H9 (cell line): ENCODE measurements at regions not wholly inside any gene's neighbourhood (a gene's known extent, or its start where the extent isn't known, plus 50 kb on each side); places are given as distances from the start of the nearest gene placed in this dataset.

Experiments used
- DNase-seq: peaks from one replicate; pipeline ENCODE4 v3.0.0-alpha.2; 2017
- H2AFZ ChIP-seq: one replicate; pipeline ENCODE4 v1.6.1; 2013; ENCODE audit warnings: mild to moderate bottlenecking, low read length, control low read depth, moderate library complexity
- H2AK5ac ChIP-seq: 2 replicates; pipeline ENCODE4 v1.6.1; 2013; ENCODE audit warnings: low read length, control low read depth, mixed read lengths; ENCODE audit not compliant: insufficient read length
- H2BK120ac ChIP-seq: one replicate; pipeline ENCODE4 v1.6.1; 2013; ENCODE audit warnings: low read depth, mild to moderate bottlenecking, low read length, control low read depth, inconsistent platforms; ENCODE audit not compliant: poor library complexity, severe bottlenecking
- H2BK12ac ChIP-seq: 2 replicates; pipeline ENCODE4 v1.6.1; 2013; ENCODE audit warnings: low read length, control low read depth, mixed read lengths, low read depth; ENCODE audit not compliant: insufficient read length
- H2BK15ac ChIP-seq: 2 replicates; pipeline ENCODE4 v1.6.1; 2013; ENCODE audit warnings: low read depth, low read length, control low read depth
- H2BK20ac ChIP-seq: one replicate; pipeline ENCODE4 v1.6.1; 2013; ENCODE audit warnings: low read depth, mild to moderate bottlenecking, low read length, control low read depth, inconsistent platforms; ENCODE audit not compliant: poor library complexity, severe bottlenecking
- H2BK5ac ChIP-seq: 2 replicates; pipeline ENCODE4 v1.6.1; 2013; ENCODE audit warnings: low read length, control low read depth, mixed read lengths; ENCODE audit not compliant: insufficient read length
- H3K14ac ChIP-seq: 2 replicates; pipeline ENCODE4 v1.6.1; 2013; ENCODE audit warnings: low read length, control low read depth; ENCODE audit not compliant: insufficient read depth
- H3K18ac ChIP-seq: 2 replicates; pipeline ENCODE4 v1.6.1; 2013; ENCODE audit warnings: low read depth, mild to moderate bottlenecking, mixed read lengths, low read length, control low read depth; ENCODE audit not compliant: insufficient read length
- H3K23ac ChIP-seq: 2 replicates; pipeline ENCODE4 v1.6.1; 2013; ENCODE audit warnings: low read length, control low read depth, mixed read lengths, low read depth; ENCODE audit not compliant: insufficient read length
- H3K23me2 ChIP-seq: 2 replicates; pipeline ENCODE4 v1.6.1; 2013; ENCODE audit warnings: low read depth, mild to moderate bottlenecking, mixed read lengths, low read length, control low read depth; ENCODE audit not compliant: insufficient read length, poor library complexity, severe bottlenecking
- H3K27ac ChIP-seq: 2 replicates; pipeline ENCODE4 v1.5.1; 2013; ENCODE audit warnings: low read length, control low read depth, mixed read lengths, low read depth; ENCODE audit not compliant: insufficient read length
- H3K27me3 ChIP-seq: 2 replicates; pipeline ENCODE4 v1.6.1; 2013; ENCODE audit warnings: low read length, control low read depth, inconsistent platforms; ENCODE audit not compliant: insufficient read depth
- H3K4ac ChIP-seq: 2 replicates; pipeline ENCODE4 v1.6.1; 2013; ENCODE audit warnings: low read depth, mild to moderate bottlenecking, control low read depth, inconsistent platforms, low read length, moderate library complexity
- H3K4me1 ChIP-seq: 2 replicates; pipeline ENCODE4 v1.6.1; 2013; ENCODE audit warnings: low read length, control low read depth, inconsistent platforms; ENCODE audit not compliant: insufficient read depth
- H3K4me2 ChIP-seq: 2 replicates; pipeline ENCODE4 v1.6.1; 2013; ENCODE audit warnings: low read length, control low read depth, mixed read lengths; ENCODE audit not compliant: insufficient read length, insufficient read depth
- H3K56ac ChIP-seq: 2 replicates; pipeline ENCODE4 v1.6.1; 2013; ENCODE audit warnings: low read depth, mild to moderate bottlenecking, mixed read lengths, low read length, control low read depth; ENCODE audit not compliant: insufficient read length
- H3K79me1 ChIP-seq: 2 replicates; pipeline ENCODE4 v1.6.1; 2013; ENCODE audit warnings: low read depth, mild to moderate bottlenecking, moderate library complexity, low read length, control low read depth, inconsistent platforms; ENCODE audit not compliant: insufficient read depth, poor library complexity, severe bottlenecking
- H3K79me2 ChIP-seq: 2 replicates; pipeline ENCODE4 v1.6.1; 2013; ENCODE audit warnings: low read length, control low read depth, inconsistent platforms; ENCODE audit not compliant: insufficient read depth
- H3K9ac ChIP-seq: 2 replicates; pipeline ENCODE4 v1.6.1; 2013; ENCODE audit warnings: low read length, control low read depth, mixed read lengths; ENCODE audit not compliant: insufficient read length; ENCODE audit errors: extremely low read depth
- H3K9me3 ChIP-seq: one replicate; pipeline ENCODE4 v1.6.1; 2013; ENCODE audit warnings: low read depth, low read length, inconsistent platforms; ENCODE audit not compliant: control insufficient read depth
- H3T11ph ChIP-seq: one replicate; pipeline ENCODE4 v1.6.1; 2013; ENCODE audit warnings: mild to moderate bottlenecking, low read length, control low read depth, inconsistent platforms
- H4K20me1 ChIP-seq: one replicate; pipeline ENCODE4 v1.6.1; 2013; ENCODE audit not compliant: control insufficient read depth, insufficient read length, insufficient read depth
- H4K5ac ChIP-seq: 2 replicates; pipeline ENCODE4 v1.6.1; 2013; ENCODE audit warnings: low read depth, mild to moderate bottlenecking, mixed read lengths, low read length, control low read depth; ENCODE audit not compliant: insufficient read length
- H4K8ac ChIP-seq: replicated peaks from 2 replicates; pipeline ENCODE4 v1.6.1; 2013; ENCODE audit warnings: low read length, control low read depth, mixed read lengths, low read depth; ENCODE audit not compliant: insufficient read length
- H4K91ac ChIP-seq: 2 replicates; pipeline ENCODE4 v1.6.1; 2013; ENCODE audit warnings: low read depth, mild to moderate bottlenecking, moderate library complexity, mixed read lengths, low read length, control low read depth; ENCODE audit not compliant: insufficient read length
- H3K27ac Mint-ChIP-seq, 3 experiments: 2 replicates in 2 of 3; 3 replicates in 1 of 3; pipeline ENCODE4 v1.8.0; 2020 to 2021; ENCODE audit warnings: mixed read lengths in 3 of 3, mild to moderate bottlenecking in 1 of 3, moderate library complexity in 1 of 3
- H3K27me3 Mint-ChIP-seq: 2 replicates; pipeline ENCODE4 v1.8.0; 2021; ENCODE audit warnings: low read depth, mild to moderate bottlenecking, moderate library complexity, mixed read lengths
- H3K36me3 Mint-ChIP-seq, 3 experiments: 2 replicates in 2 of 3; 3 replicates in 1 of 3; pipeline ENCODE4 v1.8.0; 2020 to 2021; ENCODE audit warnings: low read depth in 3 of 3, mixed read lengths in 3 of 3; ENCODE audit not compliant: insufficient read depth in 1 of 3
- H3K4me1 Mint-ChIP-seq, 2 experiments: 2 replicates each; pipeline ENCODE4 v1.8.0; 2020; ENCODE audit warnings: mixed read lengths in 2 of 2
- H3K4me3 Mint-ChIP-seq, 2 experiments: 2 replicates in 1 of 2; 3 replicates in 1 of 2; pipeline ENCODE4 v1.8.0; 2020 to 2021; ENCODE audit warnings: mild to moderate bottlenecking in 2 of 2, mixed read lengths in 2 of 2, moderate library complexity in 1 of 2
- H3K9me3 Mint-ChIP-seq, 2 experiments: 2 replicates in 1 of 2; 3 replicates in 1 of 2; pipeline ENCODE4 v1.8.0; 2020; ENCODE audit warnings: mild to moderate bottlenecking in 2 of 2, mixed read lengths in 2 of 2, moderate library complexity in 1 of 2
- CTCF ChIP-seq: fragments of 200-600 bp; sonication (generic); conservative IDR thresholded peaks from 3 replicates; pipeline ENCODE4 v1.8.0; 2021; ENCODE audit warnings: antibody characterized with exemption, mild to moderate bottlenecking
- WGBS: extraction: QIAGEN DNeasy Blood & Tissue Kit; methylation state at CpG from one replicate; pipeline ENCODE4 v1.1.7; 2013; ENCODE audit warnings: missing lambda C conversion rate, low lambda C conversion rate, mixed read lengths; ENCODE audit not compliant: insufficient read length; ENCODE audit errors: extremely low coverage; 5-methylcytosine and 5-hydroxymethylcytosine counted together

- Histone ChIP-seq H3K14ac (no peak overlapping the region), H3K9ac (no peak overlapping the region), H3T11ph (no peak overlapping the region), H3K4ac (no peak overlapping the region), H3K23me2 (no peaks in the 10 kb centered on the region), H3K56ac (no peak overlapping the region), H2BK15ac (no peak overlapping the region), H2BK12ac (no peak overlapping the region), H2BK20ac (no peak overlapping the region), H4K5ac (no peak overlapping the region), H3K18ac (no peak overlapping the region), H3K4me1 (no peaks in the 10 kb centered on the region), H4K91ac (no peak overlapping the region), H4K8ac (no peak overlapping the region), H2AFZ (no peak overlapping the region), H2BK5ac (no peak overlapping the region), H3K23ac (no peak overlapping the region), H3K27ac (no peak overlapping the region), H3K27me3 (no peaks in the 10 kb centered on the region), H3K79me2 (no peaks in the 10 kb centered on the region), H3K9me3 (no peaks in the 10 kb centered on the region), H4K20me1 (no peaks in the 10 kb centered on the region), H3K79me1 (no peaks in the 10 kb centered on the region), H2BK120ac (no peak overlapping the region), H2AK5ac (no peak overlapping the region), H3K4me2 (no peak overlapping the region)
- WGBS: no CpG with 5 or more reads among the region's 2 CpGs
- no peak for TF ChIP-seq CTCF
- DNase-seq: no peak
- Mint-ChIP-seq H3K4me1 (no peaks in the 10 kb centered on the region), H3K9me3 (no peaks in the 10 kb centered on the region), H3K4me3 (no peak overlapping the region), H3K36me3 (no peaks in the 10 kb centered on the region), H3K27me3 (no peaks in the 10 kb centered on the region), H3K27ac (no peak overlapping the region)
Measured at GRCh38 chr21:15993951-15994350, 264.2 kb downstream of the USP25 start.
